ES-I3 (cell line): ENCODE measurements at regions not wholly inside any gene's neighbourhood (a gene's known extent, or its start where the extent isn't known, plus 50 kb on each side); places are given as distances from the start of the nearest gene placed in this dataset.

Experiments
- H3K36me3 ChIP-seq: 2 replicates; pipeline ENCODE4 v1.6.1; 2013; ENCODE audit warnings: mild to moderate bottlenecking, low read length, control low read depth, moderate library complexity; ENCODE audit not compliant: insufficient read depth
- H3K4me1 ChIP-seq: 2 replicates; pipeline ENCODE4 v1.6.1; 2013; ENCODE audit warnings: mild to moderate bottlenecking, control low read depth, low read length; ENCODE audit not compliant: insufficient read depth
- H3K9ac ChIP-seq: 2 replicates; pipeline ENCODE4 v1.6.1; 2013; ENCODE audit warnings: low read depth, mild to moderate bottlenecking, low read length, moderate library complexity
- H3K9me3 ChIP-seq: 2 replicates; pipeline ENCODE4 v1.6.1; 2013; ENCODE audit warnings: mild to moderate bottlenecking, low read length, moderate library complexity; ENCODE audit not compliant: control insufficient read depth, insufficient read depth

- H3K36me3 ChIP-seq: no peaks in the 10 kb centered on the region
- H3K9me3 ChIP-seq: no peaks in the 10 kb centered on the region
- no peak overlapping the region for H3K9ac ChIP-seq
- peaks cover 22% of the 10 kb centered on the region for H3K4me1 ChIP-seq
These were observed 672.9 kb downstream of the NR2F1-AS1 start for GRCh38 chr5:92907938-92908606.

- Histone ChIP-seq H3K4me1 (peaks cover 17% of the 10 kb centered on the region), H3K36me3 (no peaks in the 10 kb centered on the region), H3K9ac (no peak overlapping the region), H3K9me3 (no peaks in the 10 kb centered on the region)
These were observed 674.1 kb downstream of the NR2F1-AS1 start for GRCh38 chr5:92906798-92907376.

- Histone ChIP-seq H3K36me3 (no peaks in the 10 kb centered on the region), H3K4me1 (no peaks in the 10 kb centered on the region), H3K9ac (no peak overlapping the region), H3K9me3 (no peaks in the 10 kb centered on the region)
These were observed 677.0 kb downstream of the NR2F1-AS1 start for GRCh38 chr5:92904021-92904420.

- Histone ChIP-seq H3K9ac (no peak overlapping the region), H3K9me3 (no peaks in the 10 kb centered on the region), H3K36me3 (no peaks in the 10 kb centered on the region)
These were observed 681.4 kb downstream of the NR2F1-AS1 start for GRCh38 chr5:92899611-92900010.

GRCh38 chr5:92896722-92897121, 684.3 kb downstream of the NR2F1-AS1 start:
- no peaks in the 10 kb centered on the region for H3K4me1 ChIP-seq
- H3K9me3 ChIP-seq: no peaks in the 10 kb centered on the region
- no peak overlapping the region for H3K9ac ChIP-seq
- no peaks in the 10 kb centered on the region for H3K36me3 ChIP-seq

More at GRCh38 chr5:92899611-92900010, 681.4 kb downstream of the NR2F1-AS1 start:
- no peaks in the 10 kb centered on the region for H3K4me1 ChIP-seq

GRCh38 chr5:92890841-92891244, 690.2 kb downstream of the NR2F1-AS1 start:
- no peaks in the 10 kb centered on the region for H3K36me3 ChIP-seq
- H3K4me1 ChIP-seq: peaks cover 7% of the 10 kb centered on the region; the same call in 1 of the 2 replicates
- H3K9me3 ChIP-seq: no peaks in the 10 kb centered on the region
- H3K9ac ChIP-seq: no peak overlapping the region

GRCh38 chr5:92889140-92889539, 691.9 kb downstream of the NR2F1-AS1 start:
- Histone ChIP-seq H3K36me3 (no peaks in the 10 kb centered on the region), H3K9ac (no peak overlapping the region), H3K4me1 (peaks cover 7% of the 10 kb centered on the region; the same call in 1 of the 2 replicates), H3K9me3 (no peaks in the 10 kb centered on the region)

GRCh38 chr5:92887254-92887653, 693.8 kb downstream of the NR2F1-AS1 start:
- Histone ChIP-seq H3K9me3 (no peaks in the 10 kb centered on the region), H3K4me1 (peaks cover 7% of the 10 kb centered on the region; the same call in 1 of the 2 replicates), H3K36me3 (no peaks in the 10 kb centered on the region), H3K9ac (no peak overlapping the region)

GRCh38 chr5:92886751-92887150, 694.3 kb downstream of the NR2F1-AS1 start:
- H3K9me3 ChIP-seq: no peaks in the 10 kb centered on the region
- H3K36me3 ChIP-seq: no peaks in the 10 kb centered on the region
- H3K9ac ChIP-seq: no peak overlapping the region
- H3K4me1 ChIP-seq: peaks cover 7% of the 10 kb centered on the region; the same call in 1 of the 2 replicates

- Histone ChIP-seq H3K9ac (no peak overlapping the region), H3K9me3 (no peaks in the 10 kb centered on the region), H3K4me1 (peaks cover 7% of the 10 kb centered on the region; the same call in 1 of the 2 replicates), H3K36me3 (no peaks in the 10 kb centered on the region)
These were observed 695.1 kb downstream of the NR2F1-AS1 start for GRCh38 chr5:92885950-92886349.

GRCh38 chr5:92884469-92884868, 696.5 kb downstream of the NR2F1-AS1 start:
- no peaks in the 10 kb centered on the region for H3K9me3 ChIP-seq
- no peak overlapping the region for H3K9ac ChIP-seq
- H3K36me3 ChIP-seq: no peaks in the 10 kb centered on the region
- H3K4me1 ChIP-seq: peaks cover 7% of the 10 kb centered on the region; the same call in 1 of the 2 replicates

GRCh38 chr5:92879806-92880543, 701.0 kb downstream of the NR2F1-AS1 start:
- H3K9me3 ChIP-seq: no peaks in the 10 kb centered on the region
- no peak overlapping the region for H3K9ac ChIP-seq
- H3K4me1 ChIP-seq: no peaks in the 10 kb centered on the region
- H3K36me3 ChIP-seq: no peaks in the 10 kb centered on the region

- H3K9me3 ChIP-seq: no peaks in the 10 kb centered on the region; the same call in 1 of the 2 replicates
- no peak overlapping the region for H3K9ac ChIP-seq
- H3K36me3 ChIP-seq: no peaks in the 10 kb centered on the region
- no peaks in the 10 kb centered on the region for H3K4me1 ChIP-seq
These were observed 706.2 kb downstream of the NR2F1-AS1 start for GRCh38 chr5:92874790-92875189.

GRCh38 chr5:92868442-92868841, 712.6 kb downstream of the NR2F1-AS1 start:
- Histone ChIP-seq H3K36me3 (no peaks in the 10 kb centered on the region), H3K9me3 (no peaks in the 10 kb centered on the region; the same call in 1 of the 2 replicates), H3K9ac (no peak overlapping the region), H3K4me1 (no peaks in the 10 kb centered on the region)
